HL-60 (cell line): ENCODE measurements at regions not wholly inside any gene's neighbourhood (a gene's known extent, or its start where the extent isn't known, plus 50 kb on each side); places are given as distances from the start of the nearest gene placed in this dataset.

ENCODE experiments used
- DNase-seq, 2 experiments: peaks; one replicate each; pipeline ENCODE4 v3.0.0-alpha.2; 2010 to 2020; ENCODE audit warnings: low read depth in 1 of 2, low spot score in 1 of 2
- H3K27ac ChIP-seq: fragments of 250-450 bp; sonication (Bioruptor Pico); replicated peaks from 2 replicates; pipeline ENCODE4 v1.5.1; 2020; ENCODE audit warnings: mild to moderate bottlenecking, moderate library complexity
- H3K27me3 ChIP-seq: fragments of 250-450 bp; sonication (Bioruptor Pico); 2 replicates; pipeline ENCODE4 v1.5.1; 2021; ENCODE audit warnings: mild to moderate bottlenecking, moderate library complexity; ENCODE audit not compliant: insufficient read depth, poor library complexity, severe bottlenecking
- H3K4me3 ChIP-seq: replicated peaks from 2 replicates; pipeline ENCODE4 v1.5.1; 2011; ENCODE audit warnings: mild to moderate bottlenecking, control low read depth, low read length; ENCODE audit not compliant: insufficient read depth
- CTCF ChIP-seq: IDR thresholded peaks from one replicate; pipeline ENCODE4 v1.5.1; 2011; ENCODE audit warnings: low read length, control low read depth, inconsistent platforms; ENCODE audit not compliant: insufficient read depth
- GABPA ChIP-seq: IDR thresholded peaks from 2 replicates; pipeline ENCODE4 v1.6.1; 2012; ENCODE audit warnings: low read depth
- POLR2AphosphoS5 ChIP-seq: IDR thresholded peaks from 2 replicates; pipeline ENCODE4 v1.6.1; 2012; ENCODE audit warnings: low read depth
- REST ChIP-seq: IDR thresholded peaks from 2 replicates; pipeline ENCODE4 v1.6.1; 2012; ENCODE audit warnings: low read depth; ENCODE audit not compliant: insufficient replicate concordance
- SPI1 ChIP-seq: IDR thresholded peaks from 2 replicates; pipeline ENCODE4 v1.6.1; 2012; ENCODE audit warnings: low read depth, mild to moderate bottlenecking, borderline replicate concordance

GRCh38 chr11:39683288-39683950 lies 1776.0 kb downstream of the LRRC4C start:
- Histone ChIP-seq H3K4me3 (no peak overlapping the region), H3K27me3 (no peaks in the 10 kb centered on the region), H3K27ac (no peak overlapping the region)
- TF ChIP-seq CTCF, result no peak
- TF ChIP-seq REST, result no peak
- TF ChIP-seq GABPA, result no peak
- no peak for TF ChIP-seq SPI1
- no peak for TF ChIP-seq POLR2AphosphoS5
- no peak for DNase-seq

- no peak overlapping the region for H3K27ac ChIP-seq
- no peak for TF ChIP-seq POLR2AphosphoS5
- TF ChIP-seq CTCF, result no peak
- TF ChIP-seq GABPA, result no peak
- no peak for TF ChIP-seq SPI1
- TF ChIP-seq REST, result no peak
- H3K27me3 ChIP-seq, result no peaks in the 10 kb centered on the region
- H3K4me3 ChIP-seq, result no peak overlapping the region
- no peak for DNase-seq
These were observed 1778.0 kb downstream of the LRRC4C start for GRCh38 chr11:39681428-39681827.

GRCh38 chr11:39678996-39679395 lies 1780.5 kb downstream of the LRRC4C start:
- H3K4me3 ChIP-seq, result no peak overlapping the region
- no peak for TF ChIP-seq REST
- no peak for TF ChIP-seq SPI1
- TF ChIP-seq CTCF, result no peak
- no peak for TF ChIP-seq POLR2AphosphoS5
- TF ChIP-seq GABPA, result no peak
- no peak for DNase-seq
- no peaks in the 10 kb centered on the region for H3K27me3 ChIP-seq
- no peak overlapping the region for H3K27ac ChIP-seq
